NOMO-1 treated with DMSO at 0.1 percent for 48 hours (cell line): ENCODE measurements at regions not wholly inside any gene's neighbourhood (a gene's known extent, or its start where the extent isn't known, plus 50 kb on each side); places are given as distances from the start of the nearest gene placed in this dataset.
"Not testable (repeated sequence)": the region's sequence is repeated elsewhere in the genome, so short reads cannot be mapped to it uniquely, and the experiment has no call there.

Experiments
- DNase-seq: peaks from one replicate; lab custom pipeline; 2025; ENCODE audit not compliant: unreplicated experiment; lab: John Stamatoyannopoulos, UW

- no peak for DNase-seq
Measured at GRCh38 chr12:94916663-94917062, 86.8 kb downstream of the NDUFA12 start.

- no peak for DNase-seq
Measured at GRCh38 chr12:94909663-94910062, 93.8 kb downstream of the NDUFA12 start.

GRCh38 chr12:94905749-94906148, 97.7 kb downstream of the NDUFA12 start:
- not testable (repeated sequence) for DNase-seq

- no peak for DNase-seq
Measured at GRCh38 chr12:94900496-94900895, 103.0 kb downstream of the NDUFA12 start.

GRCh38 chr12:94898388-94898787, 105.1 kb downstream of the NDUFA12 start:
- DNase-seq, result no peak

- no peak for DNase-seq
Measured at GRCh38 chr12:94892544-94893267, 110.8 kb downstream of the NDUFA12 start.

- DNase-seq, result no peak
Measured at GRCh38 chr12:94889445-94890210, 113.9 kb downstream of the NDUFA12 start.

GRCh38 chr12:94879542-94879941, 124.0 kb downstream of the NDUFA12 start:
- DNase-seq, result no peak

GRCh38 chr12:94875525-94875924, 128.0 kb downstream of the NDUFA12 start:
- peak; percentile 40 for DNase-seq

- no peak for DNase-seq
Measured at GRCh38 chr12:94874518-94875302, 128.8 kb downstream of the NDUFA12 start.

- no peak for DNase-seq
Measured at GRCh38 chr12:94873734-94874517, 129.6 kb downstream of the NDUFA12 start.

GRCh38 chr12:94872971-94873733, 130.3 kb downstream of the NDUFA12 start:
- no peak for DNase-seq

GRCh38 chr12:94872671-94872970, 130.9 kb downstream of the NDUFA12 start:
- DNase-seq, result no peak

GRCh38 chr12:94872007-94872653, 131.4 kb downstream of the NDUFA12 start:
- DNase-seq, result no peak

- DNase-seq, result no peak
Measured at GRCh38 chr12:94870511-94870910, 133.0 kb downstream of the NDUFA12 start.

- DNase-seq, result no peak
Measured at GRCh38 chr12:94868161-94868560, 135.3 kb downstream of the NDUFA12 start.

GRCh38 chr12:94867066-94867855, 136.2 kb downstream of the NDUFA12 start:
- DNase-seq, result no peak

- no peak for DNase-seq
Measured at GRCh38 chr12:94864987-94865386, 138.5 kb downstream of the NDUFA12 start.
